Neural cell (in vitro differentiated cells): ENCODE measurements at regions not wholly inside any gene's neighbourhood (a gene's known extent, or its start where the extent isn't known, plus 50 kb on each side); places are given as distances from the start of the nearest gene placed in this dataset.

Source experiments
- H2AFZ ChIP-seq: fragments of 200-600, 300-800 bp; sonication (generic), shearing (Covaris generic); 2 replicates; pipeline ENCODE4 v1.6.0; 2014; ENCODE audit warnings: low read depth, mild to moderate bottlenecking, antibody characterized with exemption, low read length, moderate library complexity
- H3F3A ChIP-seq: fragments of 200-600 bp; shearing (Covaris generic); 2 replicates; pipeline ENCODE4 v1.6.1; 2016; ENCODE audit warnings: mild to moderate bottlenecking, moderate library complexity, mixed read lengths, antibody characterized with exemption, low read length; ENCODE audit not compliant: insufficient read depth, poor library complexity, severe bottlenecking
- H3K27ac ChIP-seq: fragments of 200-600, 300-800 bp; sonication (generic), shearing (Covaris generic); 2 replicates; pipeline ENCODE4 v1.5.1; 2014; ENCODE audit warnings: mild to moderate bottlenecking, low read length, moderate library complexity
- H3K27me3 ChIP-seq: fragments of 300-800, 200-600 bp; sonication (generic), shearing (Covaris generic); 2 replicates; pipeline ENCODE4 v1.6.0; 2014; ENCODE audit warnings: mild to moderate bottlenecking, low read depth, low read length, moderate library complexity; ENCODE audit not compliant: insufficient read depth
- H3K36me3 ChIP-seq: fragments of 300-800, 200-600 bp; sonication (generic), shearing (Covaris generic); 2 replicates; pipeline ENCODE4 v1.5.1; 2014; ENCODE audit warnings: mild to moderate bottlenecking, antibody characterized with exemption, low read length, moderate library complexity; ENCODE audit not compliant: insufficient read depth
- H3K4me2 ChIP-seq: fragments of 300-800, 200-600 bp; sonication (generic), shearing (Covaris generic); 2 replicates; pipeline ENCODE4 v1.6.0; 2014; ENCODE audit warnings: mild to moderate bottlenecking, low read length
- H3K4me3 ChIP-seq: fragments of 300-800, 200-600 bp; sonication (generic), shearing (Covaris generic); 2 replicates; pipeline ENCODE4 v1.5.1; 2014; ENCODE audit warnings: mild to moderate bottlenecking, low read length, moderate library complexity
- H3K79me2 ChIP-seq: fragments of 200-600 bp; shearing (Covaris generic); replicated peaks from 2 replicates; pipeline ENCODE4 v1.6.0; 2014; ENCODE audit warnings: mild to moderate bottlenecking, low read length, moderate library complexity; ENCODE audit not compliant: insufficient read depth
- H3K9ac ChIP-seq: fragments of 300-800, 200-600 bp; sonication (generic), shearing (Covaris generic); 2 replicates; pipeline ENCODE4 v1.6.1; 2016; ENCODE audit warnings: mild to moderate bottlenecking, low read length, mixed read lengths
- H3K9me2 ChIP-seq: fragments of 200-600 bp; shearing (Covaris generic); 2 replicates; pipeline ENCODE4 v1.6.1; 2016; ENCODE audit warnings: mild to moderate bottlenecking, low read length, mixed read lengths; ENCODE audit not compliant: insufficient read depth
- H3K9me3 ChIP-seq: fragments of 200-600, 300-800 bp; sonication (generic), shearing (Covaris generic); 2 replicates; pipeline ENCODE4 v1.6.1; 2016; ENCODE audit warnings: mild to moderate bottlenecking, mixed run types, low read length, moderate library complexity, mixed read lengths
- H4K20me1 ChIP-seq: fragments of 200-600 bp; shearing (Covaris generic); 2 replicates; pipeline ENCODE4 v1.6.1; 2016; ENCODE audit warnings: mild to moderate bottlenecking, mixed run types; ENCODE audit not compliant: insufficient read depth
- EP300 ChIP-seq: fragments of 450-650 bp; conservative IDR thresholded peaks from 2 replicates; pipeline ENCODE4 v1.6.1; 2014; ENCODE audit warnings: antibody characterized with exemption, mild to moderate bottlenecking, moderate library complexity; ENCODE audit not compliant: poor library complexity, severe bottlenecking
- EZH2 ChIP-seq: fragments of 200-600, 300-800 bp; shearing (Covaris generic), sonication (generic); IDR thresholded peaks from 2 replicates; pipeline ENCODE4 v1.6.1; 2014; ENCODE audit warnings: antibody characterized with exemption, low read length, borderline replicate concordance, mild to moderate bottlenecking; ENCODE audit not compliant: insufficient read depth, poor library complexity, severe bottlenecking
- MXI1 ChIP-seq: fragments of 450-650 bp; conservative IDR thresholded peaks from 2 replicates; pipeline ENCODE4 v1.6.1; 2014; ENCODE audit warnings: antibody characterized with exemption, mild to moderate bottlenecking; ENCODE audit not compliant: poor library complexity, severe bottlenecking
- POLR2AphosphoS5 ChIP-seq: IDR thresholded peaks from 2 replicates; pipeline ENCODE4 v1.6.1; 2012
- RAD21 ChIP-seq: fragments of 450-650 bp; conservative IDR thresholded peaks from 2 replicates; pipeline ENCODE4 v1.6.1; 2014; ENCODE audit warnings: antibody characterized with exemption, mild to moderate bottlenecking, moderate library complexity
- SMC3 ChIP-seq: fragments of 450-650 bp; conservative IDR thresholded peaks from 2 replicates; pipeline ENCODE4 v1.6.1; 2014; ENCODE audit warnings: antibody characterized with exemption, mild to moderate bottlenecking, moderate library complexity; ENCODE audit not compliant: poor library complexity
- TAF1 ChIP-seq: IDR thresholded peaks from 2 replicates; pipeline ENCODE4 v1.6.1; 2012; ENCODE audit warnings: low read depth
- TF ChIP-seq, protein P1 (sequence below): IDR thresholded peaks from 2 replicates; pipeline ENCODE4 v1.6.1; 2012; ENCODE audit warnings: borderline replicate concordance
- TF ChIP-seq, protein P2 (sequence below): fragments of 450-650 bp; IDR thresholded peaks from 2 replicates; pipeline ENCODE4 v1.5.1; 2014; ENCODE audit warnings: antibody characterized with exemption, mild to moderate bottlenecking, moderate library complexity; ENCODE audit not compliant: poor library complexity, severe bottlenecking

DNA sequence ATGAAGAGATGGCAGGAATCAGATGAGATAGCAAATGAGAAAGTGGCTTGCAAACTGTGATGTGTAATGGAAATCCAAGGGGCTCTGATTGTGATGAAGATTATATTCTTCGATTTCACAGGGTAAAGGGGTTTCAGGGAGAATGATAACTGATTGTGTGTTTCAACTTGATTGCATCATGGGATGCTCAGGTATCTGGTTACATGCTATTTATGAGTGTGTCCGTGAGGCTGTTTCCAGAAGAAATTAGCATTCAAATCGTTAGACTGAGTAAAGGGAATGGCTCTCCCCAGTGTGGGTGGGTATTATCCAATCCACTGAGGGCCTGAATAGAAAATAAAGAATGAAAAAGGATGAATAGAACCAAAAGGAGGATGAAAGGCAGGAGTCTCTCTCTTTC lies 278.7 kb upstream of the LARGE1 start:
- no peaks in the 10 kb centered on the region for H3F3A ChIP-seq
- no peak overlapping the region for H3K4me2 ChIP-seq
- no peak overlapping the region for H3K9ac ChIP-seq
- H3K9me2 ChIP-seq: no peaks in the 10 kb centered on the region
- no peaks in the 10 kb centered on the region for H3K9me3 ChIP-seq
- H4K20me1 ChIP-seq: no peaks in the 10 kb centered on the region
- H3K79me2 ChIP-seq: no peaks in the 10 kb centered on the region
- no peaks in the 10 kb centered on the region for H3K36me3 ChIP-seq
- no peaks in the 10 kb centered on the region for H3K27me3 ChIP-seq
- H3K27ac ChIP-seq: no peak overlapping the region
- TF ChIP-seq RAD21 (no peak), SMC3 (no peak), EZH2 (no peak), EP300 (no peak), POLR2AphosphoS5 (no peak), TAF1 (no peak), MXI1 (no peak)
- TF ChIP-seq, protein P1, sequence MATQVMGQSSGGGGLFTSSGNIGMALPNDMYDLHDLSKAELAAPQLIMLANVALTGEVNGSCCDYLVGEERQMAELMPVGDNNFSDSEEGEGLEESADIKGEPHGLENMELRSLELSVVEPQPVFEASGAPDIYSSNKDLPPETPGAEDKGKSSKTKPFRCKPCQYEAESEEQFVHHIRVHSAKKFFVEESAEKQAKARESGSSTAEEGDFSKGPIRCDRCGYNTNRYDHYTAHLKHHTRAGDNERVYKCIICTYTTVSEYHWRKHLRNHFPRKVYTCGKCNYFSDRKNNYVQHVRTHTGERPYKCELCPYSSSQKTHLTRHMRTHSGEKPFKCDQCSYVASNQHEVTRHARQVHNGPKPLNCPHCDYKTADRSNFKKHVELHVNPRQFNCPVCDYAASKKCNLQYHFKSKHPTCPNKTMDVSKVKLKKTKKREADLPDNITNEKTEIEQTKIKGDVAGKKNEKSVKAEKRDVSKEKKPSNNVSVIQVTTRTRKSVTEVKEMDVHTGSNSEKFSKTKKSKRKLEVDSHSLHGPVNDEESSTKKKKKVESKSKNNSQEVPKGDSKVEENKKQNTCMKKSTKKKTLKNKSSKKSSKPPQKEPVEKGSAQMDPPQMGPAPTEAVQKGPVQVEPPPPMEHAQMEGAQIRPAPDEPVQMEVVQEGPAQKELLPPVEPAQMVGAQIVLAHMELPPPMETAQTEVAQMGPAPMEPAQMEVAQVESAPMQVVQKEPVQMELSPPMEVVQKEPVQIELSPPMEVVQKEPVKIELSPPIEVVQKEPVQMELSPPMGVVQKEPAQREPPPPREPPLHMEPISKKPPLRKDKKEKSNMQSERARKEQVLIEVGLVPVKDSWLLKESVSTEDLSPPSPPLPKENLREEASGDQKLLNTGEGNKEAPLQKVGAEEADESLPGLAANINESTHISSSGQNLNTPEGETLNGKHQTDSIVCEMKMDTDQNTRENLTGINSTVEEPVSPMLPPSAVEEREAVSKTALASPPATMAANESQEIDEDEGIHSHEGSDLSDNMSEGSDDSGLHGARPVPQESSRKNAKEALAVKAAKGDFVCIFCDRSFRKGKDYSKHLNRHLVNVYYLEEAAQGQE: no peak
- TF ChIP-seq, protein P2, sequence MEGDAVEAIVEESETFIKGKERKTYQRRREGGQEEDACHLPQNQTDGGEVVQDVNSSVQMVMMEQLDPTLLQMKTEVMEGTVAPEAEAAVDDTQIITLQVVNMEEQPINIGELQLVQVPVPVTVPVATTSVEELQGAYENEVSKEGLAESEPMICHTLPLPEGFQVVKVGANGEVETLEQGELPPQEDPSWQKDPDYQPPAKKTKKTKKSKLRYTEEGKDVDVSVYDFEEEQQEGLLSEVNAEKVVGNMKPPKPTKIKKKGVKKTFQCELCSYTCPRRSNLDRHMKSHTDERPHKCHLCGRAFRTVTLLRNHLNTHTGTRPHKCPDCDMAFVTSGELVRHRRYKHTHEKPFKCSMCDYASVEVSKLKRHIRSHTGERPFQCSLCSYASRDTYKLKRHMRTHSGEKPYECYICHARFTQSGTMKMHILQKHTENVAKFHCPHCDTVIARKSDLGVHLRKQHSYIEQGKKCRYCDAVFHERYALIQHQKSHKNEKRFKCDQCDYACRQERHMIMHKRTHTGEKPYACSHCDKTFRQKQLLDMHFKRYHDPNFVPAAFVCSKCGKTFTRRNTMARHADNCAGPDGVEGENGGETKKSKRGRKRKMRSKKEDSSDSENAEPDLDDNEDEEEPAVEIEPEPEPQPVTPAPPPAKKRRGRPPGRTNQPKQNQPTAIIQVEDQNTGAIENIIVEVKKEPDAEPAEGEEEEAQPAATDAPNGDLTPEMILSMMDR: no peak
- H3K4me3 ChIP-seq: no peak overlapping the region
- no peak overlapping the region for H2AFZ ChIP-seq

DNA sequence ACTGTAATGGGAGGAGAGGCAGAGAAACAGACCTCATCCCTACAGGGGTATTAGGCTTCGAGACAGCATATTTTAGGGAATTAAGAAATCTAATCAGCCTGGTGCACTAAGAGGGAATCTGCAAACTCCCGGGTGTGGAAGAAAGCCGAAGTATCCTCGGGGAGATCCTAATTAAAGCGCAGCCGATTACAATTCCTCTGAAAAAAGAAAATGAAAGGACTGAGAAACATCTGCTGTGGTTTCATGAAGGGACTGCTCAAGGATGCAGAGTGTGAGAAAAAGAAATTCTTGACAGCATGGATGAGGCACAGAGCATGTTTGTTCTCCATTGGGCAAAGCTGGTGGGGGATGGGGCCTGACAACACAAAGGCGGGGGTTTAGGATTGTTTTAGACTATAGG lies 290.0 kb upstream of the LARGE1 start:
- no peak for TF ChIP-seq SMC3
- TF ChIP-seq, protein P1: no peak
- TF ChIP-seq TAF1: no peak
- TF ChIP-seq POLR2AphosphoS5: no peak
- H3K27ac ChIP-seq: peak overlapping the region; percentile 43
- H3F3A ChIP-seq: no peaks in the 10 kb centered on the region
- H3K9me2 ChIP-seq: no peaks in the 10 kb centered on the region
- no peak overlapping the region for H3K4me2 ChIP-seq
- H4K20me1 ChIP-seq: no peaks in the 10 kb centered on the region
- H3K79me2 ChIP-seq: no peaks in the 10 kb centered on the region
- H3K27me3 ChIP-seq: no peaks in the 10 kb centered on the region
- H3K9me3 ChIP-seq: no peaks in the 10 kb centered on the region
- no peak overlapping the region for H3K9ac ChIP-seq
- H3K36me3 ChIP-seq: no peaks in the 10 kb centered on the region
- no peak overlapping the region for H2AFZ ChIP-seq
- no peak overlapping the region for H3K4me3 ChIP-seq
